Tibial artery (tissue), 4 donors: ENCODE measurements at regions not wholly inside any gene's neighbourhood (a gene's known extent, or its start where the extent isn't known, plus 50 kb on each side); places are given as distances from the start of the nearest gene placed in this dataset.

Experiments used
- DNase-seq, 2 donors: peaks; one replicate each; pipeline ENCODE4 v3.0.0-alpha.2; 2019
- H3K27ac ChIP-seq, 2 donors: fragments of 200-600 bp; sonication (generic) in 1 of 2; 1 replicate in 1 of 2; 2 replicates in 1 of 2; pipeline ENCODE4 v1.5.1; 2018 to 2019; ENCODE audit warnings: mild to moderate bottlenecking in 1 of 2
- H3K27me3 ChIP-seq, 2 donors: fragments of 200-600 bp; sonication (generic) in 1 of 2; one replicate each; pipeline versions ENCODE4 v1.5.1 to v1.6.0; 2016 to 2019
- H3K36me3 ChIP-seq, 3 donors: fragments of 200-600 bp; sonication (generic) in 2 of 3; one replicate each; pipeline ENCODE4 v1.5.1; 2016 to 2019; ENCODE audit warnings: mild to moderate bottlenecking in 2 of 3
- H3K4me1 ChIP-seq, 4 donors: fragments of 200-600 bp; sonication (generic) in 2 of 4; 1 replicate in 3 of 4; 2 replicates in 1 of 4; pipeline ENCODE4 v1.5.1; 2016 to 2019
- H3K4me3 ChIP-seq, 2 donors: fragments of 200-600 bp; sonication (generic) in 1 of 2; 1 replicate in 1 of 2; 2 replicates in 1 of 2; pipeline ENCODE4 v1.5.1; 2018 to 2019; ENCODE audit warnings: mild to moderate bottlenecking in 2 of 2
- H3K9me3 ChIP-seq, 3 donors: fragments of 200-600 bp; sonication (generic) in 1 of 3; one replicate each; pipeline ENCODE4 v1.5.1; 2016 to 2019
- CTCF ChIP-seq, 2 experiments: fragments of 200-600 bp in 1 of 2; fragments of 450-650 bp in 1 of 2; IDR thresholded peaks; one replicate each; pipeline ENCODE4 v1.5.1; 2017 to 2019; ENCODE audit warnings: antibody characterized with exemption in 2 of 2, mild to moderate bottlenecking in 1 of 2, moderate library complexity in 1 of 2
- intact Hi-C: fragments of 100-400 bp; cut with DNase I; formaldehyde crosslinking; loops from one replicate; pipeline ENCODE4 v1.15.0; 2023; ENCODE audit warnings: low total_unique reads

DNA sequence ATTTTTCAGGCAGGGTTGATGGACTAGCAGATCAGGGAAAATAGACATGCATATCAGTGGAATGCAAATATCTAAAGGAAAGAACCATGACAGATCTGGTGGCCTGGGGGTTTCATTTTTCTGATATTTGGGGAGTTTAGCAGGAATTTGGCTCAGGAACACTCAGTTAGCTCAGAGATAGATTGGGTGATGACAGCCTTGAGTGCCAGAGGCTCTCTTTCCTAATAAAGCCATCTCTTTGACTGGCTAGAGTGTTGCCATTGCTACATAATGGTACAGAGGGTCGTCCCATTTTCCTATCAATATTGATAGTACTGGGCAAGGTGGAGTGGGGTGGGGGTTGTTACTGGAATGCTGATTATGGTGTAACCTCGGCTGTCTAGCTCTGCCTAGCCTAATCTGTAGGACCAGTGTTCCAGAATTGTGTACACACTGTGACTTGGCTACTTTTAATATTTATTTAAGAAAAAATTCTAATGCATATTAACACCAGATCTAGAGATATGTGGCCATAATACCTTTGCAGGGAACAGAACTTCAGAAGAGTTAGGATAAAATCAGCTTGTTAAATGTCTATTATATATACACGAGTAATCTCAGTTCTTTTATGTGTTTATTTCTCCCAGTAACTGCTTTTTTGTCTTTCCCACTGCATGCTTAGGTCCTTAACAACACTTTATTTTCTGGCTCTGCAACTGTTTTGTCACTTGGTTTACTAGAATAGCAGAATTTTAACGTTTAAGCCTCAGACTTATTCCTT lies 145.0 kb upstream of the SPOCK3 start:
- Histone ChIP-seq H3K27me3 (no peaks in the 10 kb centered on the region), H3K36me3 (no peaks in the 10 kb centered on the region), H3K4me1 (peaks cover 0 to 3% (median 0%) of the 10 kb centered on the region in 4 donors), H3K27ac (no peak overlapping the region), H3K4me3 (no peak overlapping the region), H3K9me3 (no peaks in the 10 kb centered on the region)
- intact Hi-C loops: no loop called here
- DNase-seq: no peak
- TF ChIP-seq CTCF (IDR thresholded peaks at IDR 0.05): no peak

GRCh38 chr4:167380964-167381363 lies 146.7 kb upstream of the SPOCK3 start:
- no peaks in the 10 kb centered on the region for H3K36me3 ChIP-seq
- intact Hi-C loops: no loop called here
- TF ChIP-seq CTCF (IDR thresholded peaks at IDR 0.05): no peak
- no peak overlapping the region for H3K27ac ChIP-seq
- H3K4me3 ChIP-seq: no peak overlapping the region
- no peaks in the 10 kb centered on the region for H3K27me3 ChIP-seq
- H3K4me1 ChIP-seq: peaks cover 0 to 3% (median 0%) of the 10 kb centered on the region in 4 donors
- no peak for DNase-seq
- no peaks in the 10 kb centered on the region for H3K9me3 ChIP-seq

- intact Hi-C loops: no loop called here
- no peak for DNase-seq
- H3K27ac ChIP-seq: no peak overlapping the region
- no peak overlapping the region for H3K4me3 ChIP-seq
- TF ChIP-seq CTCF (IDR thresholded peaks at IDR 0.05): no peak
- no peaks in the 10 kb centered on the region for H3K27me3 ChIP-seq
- H3K36me3 ChIP-seq: no peaks in the 10 kb centered on the region
- no peaks in the 10 kb centered on the region for H3K9me3 ChIP-seq
- peaks cover 0 to 3% (median 0%) of the 10 kb centered on the region in 4 donors for H3K4me1 ChIP-seq
Observed at GRCh38 chr4:167383291-167383690, 149.0 kb upstream of the SPOCK3 start.

DNA sequence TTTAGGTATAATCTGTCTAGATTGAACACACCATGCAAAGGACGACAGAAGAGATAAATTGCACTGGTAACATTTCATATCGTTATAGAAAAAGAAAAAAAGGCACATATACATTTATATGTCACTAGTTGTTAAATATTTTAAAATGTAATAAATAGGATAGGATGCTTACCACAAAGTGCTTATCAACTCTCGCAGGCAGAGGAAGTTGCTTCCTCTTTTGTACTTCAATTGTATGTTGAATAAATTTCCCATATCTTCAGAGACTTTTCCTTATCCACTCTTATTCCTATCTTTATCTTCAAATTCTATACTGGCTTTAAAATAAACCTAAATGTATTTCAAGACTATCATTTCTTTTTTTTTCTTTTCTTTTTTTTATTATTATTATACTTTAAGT lies 163.3 kb upstream of the SPOCK3 start:
- Histone ChIP-seq H3K36me3 (no peaks in the 10 kb centered on the region), H3K27me3 (no peaks in the 10 kb centered on the region), H3K27ac (no peak overlapping the region), H3K9me3 (no peaks in the 10 kb centered on the region), H3K4me1 (no peaks in the 10 kb centered on the region), H3K4me3 (no peak overlapping the region)
- intact Hi-C loops: no loop called here
- no peak for TF ChIP-seq CTCF (IDR thresholded peaks at IDR 0.05)
- DNase-seq: no peak

DNA sequence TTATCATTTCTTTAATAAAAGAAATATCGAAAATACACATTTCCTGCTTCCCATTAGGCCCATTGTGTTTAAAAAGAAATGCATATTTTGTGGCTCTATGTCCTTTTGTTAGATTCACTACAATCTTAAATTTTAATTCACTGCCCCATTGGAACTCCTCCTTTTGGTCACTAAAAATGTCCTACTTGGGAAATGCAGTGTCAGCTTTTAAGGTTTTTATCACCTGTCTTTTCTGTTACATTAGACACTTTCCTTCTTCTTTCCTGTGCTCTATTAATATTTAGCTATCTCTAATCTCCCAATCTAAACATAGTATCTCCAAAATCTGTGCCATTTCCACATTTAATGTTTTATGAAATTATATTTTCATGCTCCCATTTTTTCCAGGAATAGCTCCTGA lies 164.9 kb upstream of the SPOCK3 start:
- H3K4me3 ChIP-seq: no peak overlapping the region
- TF ChIP-seq CTCF (IDR thresholded peaks at IDR 0.05): no peak
- H3K36me3 ChIP-seq: no peaks in the 10 kb centered on the region
- H3K27ac ChIP-seq: no peak overlapping the region
- no peaks in the 10 kb centered on the region for H3K4me1 ChIP-seq
- DNase-seq: no peak
- H3K9me3 ChIP-seq: no peaks in the 10 kb centered on the region
- intact Hi-C loops: no loop called here
- no peaks in the 10 kb centered on the region for H3K27me3 ChIP-seq
